GM21825 (cell line): ENCODE measurements at regions not wholly inside any gene's neighbourhood (a gene's known extent, or its start where the extent isn't known, plus 50 kb on each side); places are given as distances from the start of the nearest gene placed in this dataset.
"Not testable (repeated sequence)": the region's sequence is repeated elsewhere in the genome, so short reads cannot be mapped to it uniquely, and the experiment has no call there.

Experiments used
- ATAC-seq: cut with Tn5 transposase; IDR thresholded peaks from one replicate; pipeline ENCODE4 v1.9.1; 2021; ENCODE audit warnings: mild to moderate bottlenecking, moderate library complexity; ENCODE audit not compliant: unreplicated experiment

DNA sequence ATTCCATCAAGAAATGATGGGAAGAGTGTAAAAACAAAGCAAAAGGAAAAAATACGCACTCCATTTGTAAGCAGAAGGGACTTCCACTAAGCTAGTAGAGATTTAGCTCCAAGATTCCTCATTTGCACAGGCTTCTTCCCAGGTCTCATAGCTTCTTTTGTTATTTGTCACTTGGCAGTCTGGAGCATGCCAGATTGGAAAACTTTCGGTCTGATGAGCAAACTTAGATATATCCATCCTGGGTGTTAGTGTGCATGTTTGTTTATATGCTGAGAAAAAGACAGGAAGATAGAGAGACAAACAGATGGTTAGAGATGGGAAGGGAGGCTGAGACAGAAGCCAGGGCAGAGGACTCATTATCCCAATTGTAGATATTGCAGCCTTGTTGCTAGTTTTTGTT is 1644.5 kb upstream of the NUDT12 start:
- no peak for ATAC-seq

DNA sequence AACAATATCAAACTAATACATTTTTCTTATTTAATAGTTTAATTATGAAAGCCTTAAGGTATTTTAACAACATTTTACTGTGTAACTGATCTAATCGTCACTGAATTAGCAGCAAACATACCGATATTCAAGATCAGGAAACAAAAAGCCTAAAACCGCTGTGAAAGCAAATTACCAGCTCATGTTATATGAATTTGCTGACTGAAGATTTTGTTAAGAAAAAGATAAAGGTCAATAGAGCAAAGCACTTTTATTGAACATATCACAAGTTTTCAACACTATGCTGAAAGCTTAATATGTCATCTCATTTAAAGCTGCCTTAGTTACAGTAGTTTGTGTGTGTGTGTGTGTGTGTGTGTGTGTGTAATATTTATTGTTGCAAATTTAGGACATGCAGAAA is 1634.9 kb upstream of the NUDT12 start:
- no peak for ATAC-seq

DNA sequence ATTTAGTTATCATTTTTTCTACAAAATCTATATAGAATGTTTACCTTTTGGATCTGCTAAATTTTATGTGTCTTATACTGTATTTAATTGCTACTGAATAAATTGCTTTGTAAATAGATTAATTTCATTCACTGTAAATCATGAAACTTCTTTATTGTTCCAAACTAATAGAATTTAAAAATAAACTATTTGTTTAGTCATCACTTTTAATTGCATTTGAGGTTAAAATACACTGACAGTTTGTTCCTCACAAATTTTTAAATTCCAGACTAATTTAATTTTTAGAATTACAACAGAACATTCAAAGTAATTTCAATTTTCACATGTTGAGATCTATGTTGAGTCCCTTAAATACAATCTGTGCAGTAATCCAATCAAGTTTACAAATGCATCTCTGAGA is 1633.2 kb upstream of the NUDT12 start:
- no peak for ATAC-seq

DNA sequence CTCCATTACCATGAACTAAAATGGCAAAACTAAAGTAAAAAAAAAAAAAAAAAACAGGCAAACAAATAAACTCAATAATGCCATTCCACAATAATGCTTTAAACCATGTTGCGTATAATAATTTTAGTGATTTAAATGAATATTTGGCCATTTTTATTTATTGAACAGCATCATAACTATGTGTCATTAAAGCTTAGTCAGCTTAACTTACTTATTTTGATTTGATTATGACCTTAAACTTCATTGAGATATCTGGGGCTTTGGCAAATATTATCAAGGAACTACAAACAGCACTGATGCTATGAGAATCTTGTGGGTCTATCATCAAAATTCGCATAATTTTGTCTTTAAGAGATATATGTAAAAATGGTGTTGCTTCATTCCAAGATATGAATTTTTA is 1610.3 kb upstream of the NUDT12 start:
- ATAC-seq = no peak

DNA sequence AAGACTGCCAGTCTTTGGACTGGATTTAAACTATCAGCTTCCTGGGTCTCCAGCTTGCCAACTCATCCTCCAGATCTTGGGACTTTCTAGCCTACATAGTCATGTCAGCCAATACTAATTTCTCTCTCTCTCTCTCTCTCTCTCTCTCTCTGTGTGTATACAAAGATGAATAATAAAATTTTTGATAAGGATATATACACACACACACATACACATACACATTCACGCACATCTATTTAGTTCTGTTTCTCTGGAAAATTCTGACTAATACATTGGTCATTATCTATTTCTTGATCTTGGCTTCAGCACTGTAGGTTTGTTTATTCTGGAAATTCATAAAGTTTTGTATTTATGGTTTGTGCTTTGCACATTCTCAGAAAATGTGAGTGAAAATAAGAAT is 1606.2 kb upstream of the NUDT12 start:
- no peak for ATAC-seq

DNA sequence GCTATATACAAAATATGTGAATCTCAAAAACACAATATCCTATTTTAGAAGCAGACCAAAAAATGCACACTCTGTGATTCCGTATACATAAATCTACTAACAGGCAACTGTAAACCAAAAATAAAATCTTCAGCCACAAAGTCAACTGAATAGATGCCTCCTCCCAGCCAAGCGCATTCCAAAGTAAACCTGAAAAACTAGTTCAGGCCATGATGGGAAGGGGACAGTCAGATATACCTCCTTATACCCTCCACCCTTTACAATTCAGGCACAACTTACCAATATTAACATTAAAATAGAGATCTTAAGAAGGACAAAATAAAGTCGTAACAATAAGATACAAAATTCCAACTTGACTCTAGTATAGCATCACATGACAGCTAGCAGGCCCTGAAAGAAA is 1604.5 kb upstream of the NUDT12 start:
- ATAC-seq = no peak

DNA sequence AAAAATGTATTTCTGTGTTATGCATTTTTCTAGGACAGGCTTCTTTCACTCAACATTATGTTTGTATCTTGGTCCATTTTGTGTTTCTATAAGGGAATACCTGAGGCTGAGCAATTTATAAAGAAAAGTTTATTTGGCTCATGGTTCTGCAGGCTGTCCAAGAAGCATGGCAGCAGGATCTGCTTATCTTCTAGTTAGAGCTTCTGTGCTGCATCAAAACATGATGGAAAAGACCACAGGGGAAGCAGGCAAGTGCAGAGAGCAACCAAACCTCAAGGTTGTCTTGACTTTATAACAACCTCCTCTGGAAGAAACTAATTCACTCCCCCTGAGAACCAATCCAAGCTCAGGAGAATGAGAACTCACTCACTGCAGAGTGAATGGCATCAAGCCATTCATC is 1601.0 kb upstream of the NUDT12 start:
- ATAC-seq = no peak

DNA sequence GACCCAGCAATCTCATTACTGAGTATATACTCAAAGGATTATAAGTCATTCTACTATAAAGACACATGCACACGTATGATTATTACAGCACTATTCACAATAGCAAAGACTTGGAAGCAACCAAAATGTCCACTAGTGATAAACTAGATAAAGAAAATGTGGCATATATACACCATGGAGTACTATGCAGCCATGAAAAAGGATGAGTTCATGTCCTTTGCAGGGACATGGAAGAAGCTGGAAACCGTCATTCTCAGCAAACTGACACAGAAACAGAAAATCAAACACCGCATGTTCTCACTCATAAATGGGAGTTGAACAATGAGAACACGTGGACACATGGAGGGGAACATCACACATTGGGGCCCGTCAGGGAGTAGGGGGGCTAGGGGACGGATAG is 1600.0 kb upstream of the NUDT12 start:
- ATAC-seq = not testable (repeated sequence)

DNA sequence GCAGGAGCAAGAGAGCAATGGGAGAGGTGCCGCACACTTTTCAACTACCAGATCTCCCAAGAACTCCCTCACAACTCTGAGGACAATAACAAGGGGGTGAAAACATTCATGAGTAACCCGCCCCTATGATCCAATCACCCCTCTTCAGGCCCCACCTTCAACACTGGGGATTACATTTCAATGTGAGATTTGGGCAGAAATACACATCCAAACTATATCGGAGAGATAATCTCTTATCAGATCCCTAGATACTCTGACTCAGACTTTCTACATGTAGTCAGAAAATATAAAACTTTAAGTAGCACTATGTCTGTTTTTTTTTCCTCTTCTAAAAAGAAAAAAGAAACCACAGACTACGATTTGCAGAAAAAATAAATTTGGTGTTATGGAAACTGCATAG is 1595.9 kb upstream of the NUDT12 start:
- ATAC-seq = no peak

DNA sequence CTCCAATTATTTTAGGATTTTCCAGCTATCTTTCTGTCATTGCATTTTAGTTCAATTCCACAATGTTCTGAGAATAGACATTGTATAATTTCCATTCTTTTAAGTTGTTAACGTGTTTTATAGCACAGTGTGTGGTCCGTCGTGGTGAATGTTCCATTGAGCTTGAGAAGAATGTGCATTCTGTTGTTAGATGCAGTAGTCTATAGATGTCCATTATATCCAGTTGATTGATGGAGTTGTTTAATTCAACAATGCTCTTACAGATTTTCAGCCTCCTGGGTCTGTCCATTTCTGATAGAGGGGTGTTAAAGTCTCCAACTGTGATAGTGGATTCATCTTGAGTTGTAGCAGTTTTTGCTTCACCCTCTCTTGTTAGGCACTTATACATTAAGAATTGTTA is 1587.7 kb upstream of the NUDT12 start:
- ATAC-seq = no peak

DNA sequence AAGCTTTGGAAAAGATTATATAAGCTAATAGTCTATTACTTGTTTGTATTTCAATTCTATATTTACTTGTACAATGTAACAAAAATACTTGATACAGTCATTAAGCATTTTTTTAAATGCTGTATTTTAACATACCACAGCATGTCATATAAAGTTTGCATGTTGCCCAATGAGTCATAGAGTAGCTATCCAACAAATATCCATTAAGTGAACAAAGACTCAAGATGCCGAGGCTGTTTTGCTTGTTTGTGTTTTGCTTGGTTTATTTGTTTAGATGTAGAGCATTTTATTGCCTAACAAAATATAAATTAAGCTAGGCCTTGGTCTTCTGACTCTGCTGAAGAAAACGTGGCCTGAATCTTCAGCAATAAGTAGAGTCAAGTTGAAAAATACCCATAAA is 1584.3 kb upstream of the NUDT12 start:
- no peak for ATAC-seq

DNA sequence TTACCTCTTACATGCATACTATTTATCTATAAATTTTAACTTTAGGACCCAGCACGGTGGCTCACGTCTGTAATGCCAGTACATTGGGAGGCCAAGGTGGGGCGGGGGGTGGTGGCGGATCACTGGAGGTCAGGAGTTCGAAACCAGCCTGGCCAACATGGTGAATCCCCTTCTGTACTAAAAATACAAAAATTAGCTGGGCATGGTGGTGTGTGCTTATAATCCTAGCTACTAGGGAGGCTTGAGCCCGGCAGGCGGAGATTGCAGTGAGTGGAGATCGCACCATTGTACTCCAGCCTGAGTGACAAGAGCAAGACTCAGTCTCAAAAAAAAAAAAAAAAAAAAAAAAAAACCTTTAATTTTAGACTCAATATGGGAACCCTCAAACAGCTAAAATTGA is 1582.6 kb upstream of the NUDT12 start:
- no peak for ATAC-seq

DNA sequence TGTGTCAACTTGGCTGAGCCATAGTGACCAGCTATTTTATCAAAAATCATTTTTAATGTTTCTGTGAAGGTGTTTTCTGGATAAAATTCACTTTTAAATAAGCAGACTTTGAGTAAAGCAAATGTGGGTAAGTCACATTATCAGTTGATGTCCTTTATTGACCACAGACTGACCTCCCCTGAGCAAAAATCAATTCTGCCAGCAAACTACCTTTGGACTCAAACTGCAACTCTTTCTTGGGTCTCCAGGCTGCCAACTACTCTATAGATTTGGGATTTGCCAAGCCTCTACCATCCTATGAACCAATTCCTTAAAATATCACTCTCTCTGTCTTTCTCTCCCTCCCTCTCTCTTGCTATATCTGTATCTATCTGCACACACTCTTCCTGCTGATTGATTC is 1571.7 kb upstream of the NUDT12 start:
- ATAC-seq = no peak

DNA sequence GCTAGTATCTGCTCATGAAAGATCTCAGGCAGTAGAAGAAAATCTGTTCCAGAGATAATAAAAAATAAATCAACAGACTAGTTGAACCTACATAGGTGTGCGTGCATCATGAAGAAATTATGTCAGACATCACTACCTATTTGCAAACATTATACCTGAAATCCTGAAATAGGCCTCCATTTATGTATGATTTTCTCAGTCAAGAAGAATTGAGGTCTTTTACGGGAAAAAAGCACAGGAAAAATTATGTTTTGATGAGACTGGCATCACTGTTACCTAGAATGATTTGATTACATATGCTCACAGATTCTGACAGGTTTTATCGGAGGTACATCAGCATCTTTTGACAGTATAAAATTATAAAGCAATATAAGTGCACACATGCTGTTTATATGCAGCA is 1570.5 kb upstream of the NUDT12 start:
- ATAC-seq = no peak

DNA sequence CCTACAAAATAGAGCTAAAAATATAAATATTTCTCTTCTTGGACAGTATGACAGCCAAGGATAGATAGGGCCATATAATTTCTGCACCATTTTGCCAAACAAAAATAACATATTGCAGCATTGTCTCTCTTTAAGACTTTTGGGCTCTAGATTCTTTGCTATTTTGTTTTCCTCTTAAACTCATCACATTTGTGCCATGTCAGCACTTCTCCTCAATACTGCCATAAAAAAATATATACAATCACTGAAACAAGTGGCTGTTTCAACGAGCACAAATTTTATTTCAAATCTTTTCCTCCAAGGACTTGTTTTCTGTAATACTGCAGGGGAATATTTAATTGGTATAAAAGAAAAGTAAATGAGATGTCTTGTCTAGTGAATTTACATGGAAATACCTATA is 1570.0 kb upstream of the NUDT12 start:
- ATAC-seq = no peak

DNA sequence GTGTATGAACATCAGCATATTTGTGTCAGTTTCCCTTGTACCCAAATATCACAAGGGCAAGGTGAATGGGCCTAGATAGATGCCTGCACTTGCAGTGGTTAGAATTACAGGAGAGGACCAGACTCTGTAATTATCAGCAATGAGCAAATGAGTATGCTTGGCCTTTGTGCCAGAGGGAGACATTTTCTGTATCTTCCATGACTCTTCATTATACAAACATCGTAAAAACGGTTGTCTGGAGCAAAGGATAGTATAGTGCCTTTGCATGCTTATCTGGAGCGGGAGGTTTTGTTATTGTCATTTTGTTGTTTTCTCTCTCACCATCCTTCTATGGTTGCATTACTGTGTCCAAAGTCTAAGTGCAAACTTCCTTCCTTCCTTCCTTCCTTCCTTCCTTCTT is 1568.5 kb upstream of the NUDT12 start:
- no peak for ATAC-seq

DNA sequence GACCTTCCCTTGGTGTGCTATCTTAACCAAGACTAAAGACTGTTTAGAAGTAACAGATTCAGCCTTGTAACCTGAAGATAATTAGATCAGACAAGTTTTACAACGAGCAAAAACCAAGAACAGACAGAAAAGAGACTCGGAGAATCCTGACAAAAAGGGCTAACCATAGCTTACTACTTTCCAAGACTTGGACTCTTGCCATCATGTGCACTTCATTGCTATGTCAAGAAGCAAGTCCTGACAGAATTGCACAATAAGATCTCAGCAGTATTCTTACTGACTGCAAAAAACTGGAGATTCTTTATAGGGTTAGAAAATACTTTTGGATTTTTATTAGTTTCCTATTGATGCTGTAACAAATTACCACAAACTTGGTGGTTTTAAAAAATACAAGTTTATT is 1539.0 kb upstream of the NUDT12 start:
- no peak for ATAC-seq

DNA sequence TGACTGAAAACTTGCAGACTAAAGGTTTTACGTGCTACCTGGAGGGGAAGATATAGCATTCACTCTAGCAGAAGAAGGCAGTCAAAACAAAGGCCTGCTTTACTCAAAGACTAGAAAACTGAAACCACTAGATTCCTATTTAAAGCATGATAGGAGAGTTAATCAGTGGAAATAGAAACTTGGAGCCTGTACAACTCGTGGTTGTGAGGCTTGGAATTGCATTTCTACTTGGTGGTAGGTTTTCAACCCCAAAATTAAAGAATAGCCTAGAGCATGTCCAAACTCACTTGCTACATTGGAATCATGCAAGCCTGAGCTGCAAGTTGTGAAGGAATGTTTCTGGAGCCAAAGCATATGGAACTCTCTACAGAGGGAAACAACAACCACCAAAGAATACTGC is 1526.4 kb upstream of the NUDT12 start:
- ATAC-seq = no peak

DNA sequence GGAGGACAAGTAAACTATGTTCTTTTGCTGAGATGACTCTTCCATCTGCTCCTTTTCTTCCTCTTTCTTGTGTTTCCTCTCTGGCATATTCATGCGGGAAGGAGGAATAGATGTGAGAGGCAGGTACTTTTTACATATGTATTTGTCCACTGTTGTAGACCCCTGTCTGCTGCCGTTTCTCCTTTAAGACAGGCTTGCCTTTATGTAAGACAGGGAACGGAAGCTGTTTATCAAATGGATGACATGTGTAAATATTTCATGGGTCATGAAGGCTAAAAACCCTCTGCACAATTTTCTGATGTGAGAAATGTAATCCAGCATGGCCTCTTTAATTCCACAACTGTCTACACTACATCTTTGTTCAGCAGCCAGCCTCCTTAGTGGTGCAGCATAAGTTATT is 1525.5 kb upstream of the NUDT12 start:
- ATAC-seq = no peak

DNA sequence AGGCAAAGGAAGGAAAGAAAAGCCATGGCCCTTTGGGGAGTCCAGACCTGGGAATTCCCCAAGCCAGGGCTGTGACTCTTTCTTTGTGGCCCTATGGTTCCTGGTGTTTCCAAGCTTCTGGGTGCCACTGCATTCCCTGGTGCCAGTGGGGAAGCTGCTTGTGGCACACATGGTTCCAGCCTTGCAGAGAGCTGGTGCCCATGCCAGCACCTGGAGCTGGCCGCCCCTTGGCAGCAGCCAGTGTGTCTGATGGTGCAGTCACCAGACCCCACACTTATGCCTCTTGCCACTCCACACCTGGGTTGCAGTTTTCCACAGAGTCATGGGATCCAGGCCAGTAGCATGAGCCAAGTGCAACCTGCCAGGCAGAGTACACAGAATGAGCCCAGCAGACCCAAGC is 1495.3 kb upstream of the NUDT12 start:
- no peak for ATAC-seq

DNA sequence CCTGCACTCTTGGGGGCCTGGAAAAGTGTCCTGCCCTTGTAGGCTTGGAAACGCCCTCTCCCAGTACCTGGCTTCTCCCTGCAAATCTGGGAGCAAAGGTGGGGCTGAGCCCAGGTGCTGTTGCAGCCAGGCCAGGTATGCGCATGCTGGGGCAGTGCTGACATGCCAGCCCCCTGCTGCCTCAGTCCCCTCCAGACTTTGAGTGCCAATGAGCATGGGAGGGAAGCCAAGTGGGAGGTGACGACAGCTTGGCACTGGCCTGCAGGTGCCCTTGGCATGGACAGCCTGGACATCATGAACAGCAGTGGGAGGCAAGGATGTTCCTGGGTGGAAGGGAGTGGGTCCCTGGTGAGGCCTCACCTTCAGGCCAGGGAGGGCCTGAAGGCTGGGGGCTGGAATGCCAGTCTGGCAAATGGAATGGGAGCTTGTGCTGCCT is 1494.4 kb upstream of the NUDT12 start:
- no peak for ATAC-seq

DNA sequence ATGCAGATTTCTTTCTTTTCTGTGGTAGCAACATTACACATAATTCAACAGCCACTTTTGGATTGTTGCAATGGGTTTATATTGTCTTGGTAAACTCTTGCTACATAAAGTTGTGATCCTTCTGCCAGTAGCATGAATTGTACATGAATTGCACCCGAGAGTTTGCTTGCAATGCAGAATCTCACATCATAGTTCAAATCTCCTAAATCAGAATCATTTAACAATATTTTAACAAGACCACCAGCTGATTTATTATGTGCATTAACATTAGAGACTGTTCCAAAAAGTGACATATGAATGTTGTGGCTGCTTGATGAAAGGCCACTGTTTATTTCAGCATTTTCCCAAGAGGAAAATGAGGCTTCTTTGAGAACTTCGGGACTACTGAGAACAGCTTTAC is 1491.8 kb upstream of the NUDT12 start:
- ATAC-seq = no peak

DNA sequence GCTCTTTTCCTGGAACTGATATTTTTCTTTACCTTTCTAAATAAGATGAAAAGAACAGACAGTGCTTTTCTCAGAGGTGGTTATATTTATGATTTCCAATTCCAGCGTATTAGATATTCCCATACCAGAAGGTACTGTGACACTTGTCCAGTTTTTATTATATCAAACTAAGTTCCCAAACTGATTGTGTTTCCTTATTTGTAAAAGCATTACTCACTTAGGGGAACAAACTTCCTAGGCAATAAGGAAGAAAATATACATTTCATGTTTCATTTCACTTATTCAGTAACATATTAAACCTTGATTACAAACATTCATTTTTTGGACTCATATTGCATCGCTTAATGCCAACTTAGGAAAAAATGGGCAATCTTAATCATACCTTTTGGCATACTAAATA is 1480.0 kb upstream of the NUDT12 start:
- no peak for ATAC-seq

DNA sequence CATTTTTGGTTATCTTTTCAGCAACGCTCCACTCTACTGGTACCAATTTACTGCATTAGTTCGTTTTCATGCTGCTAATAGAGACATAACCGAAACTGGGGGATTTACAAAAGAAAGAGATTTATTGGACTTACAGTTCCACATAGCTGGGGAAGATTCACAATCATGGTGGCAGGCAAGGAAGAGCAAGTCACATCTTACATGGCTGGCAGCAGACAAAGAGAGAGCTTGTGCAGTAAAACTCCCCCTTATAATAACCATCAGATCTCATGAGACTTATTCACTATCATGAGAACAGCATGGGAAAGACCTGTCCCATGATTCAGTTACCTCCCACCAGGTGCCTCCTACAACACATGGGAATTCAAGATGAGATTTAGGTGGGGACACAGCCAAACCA is 1474.2 kb upstream of the NUDT12 start:
- not testable (repeated sequence) for ATAC-seq
